HEK293 (cell line): ENCODE measurements at regions not wholly inside any gene's neighbourhood (a gene's known extent, or its start where the extent isn't known, plus 50 kb on each side); places are given as distances from the start of the nearest gene placed in this dataset.

Experiments
- CTCF ChIA-PET: fragments of 350-600 bp; formaldehyde crosslinking; extraction: SDS; loops from one replicate; lab custom pipeline; 2021; ENCODE audit warnings: antibody characterized with exemption; lab: Yijun Ruan, JAX
- POLR2A ChIA-PET: fragments of 300-600 bp; formaldehyde crosslinking; extraction: SDS; loops from one replicate; lab custom pipeline; 2020; ENCODE audit warnings: antibody characterized with exemption, inconsistent platforms; lab: Yijun Ruan, JAX
- H3K27ac ChIP-seq: fragments of 200-500 bp; sonication (Bioruptor generic); 2 replicates; pipeline ENCODE4 v1.5.1; 2014; ENCODE audit warnings: low read depth, low read length, control low read depth, inconsistent platforms; ENCODE audit errors: extremely low read depth
- H3K36me3 ChIP-seq, 2 experiments: fragments of 200-500 bp in 1 of 2; sonication (Bioruptor generic) in 1 of 2; 1 replicate in 1 of 2; 2 replicates in 1 of 2; pipeline ENCODE4 v1.5.1; 2014 to 2017; ENCODE audit warnings: inconsistent platforms in 2 of 2, low read length in 2 of 2; ENCODE audit not compliant: control insufficient read depth in 2 of 2, insufficient read depth in 1 of 2
- H3K4me1 ChIP-seq: fragments of 200-500 bp; sonication (Bioruptor generic); 2 replicates; pipeline ENCODE4 v1.5.1; 2014; ENCODE audit warnings: mild to moderate bottlenecking, low read length, inconsistent platforms; ENCODE audit not compliant: control insufficient read depth, insufficient read depth
- H3K4me3 ChIP-seq: 2 replicates; pipeline ENCODE4 v1.5.1; 2011; ENCODE audit warnings: low read depth, mild to moderate bottlenecking, control low read depth, low read length, moderate library complexity
- H3K9me3 ChIP-seq: fragments of 200-500 bp; sonication (Bioruptor generic); 2 replicates; pipeline ENCODE4 v1.5.1; 2014; ENCODE audit warnings: low read depth, low read length, inconsistent platforms; ENCODE audit not compliant: control insufficient read depth, insufficient read depth
- FEZF1 ChIP-seq: fragments of 450-650 bp; formaldehyde crosslinking; IDR thresholded peaks from 2 replicates; pipeline ENCODE4 v1.5.1; 2016; ENCODE audit warnings: missing biosample characterization, missing genetic modification characterization
- REST ChIP-seq: fragments of 450-650 bp; formaldehyde crosslinking; IDR thresholded peaks from 2 replicates; pipeline ENCODE4 v1.5.1; 2016; ENCODE audit warnings: missing biosample characterization, missing genetic modification characterization
- ZBTB44 ChIP-seq: fragments of 450-650 bp; IDR thresholded peaks from 2 replicates; pipeline ENCODE4 v1.5.1; 2018; ENCODE audit warnings: missing biosample characterization, mild to moderate bottlenecking, missing genetic modification characterization
- ZBTB7A ChIP-seq: fragments of 450-650 bp; formaldehyde crosslinking; IDR thresholded peaks from 2 replicates; pipeline ENCODE4 v1.5.1; 2016; ENCODE audit warnings: low read depth, missing biosample characterization, missing genetic modification characterization
- ZEB2 ChIP-seq: fragments of 450-650 bp; formaldehyde crosslinking; IDR thresholded peaks from 2 replicates; pipeline ENCODE4 v1.5.1; 2016; ENCODE audit warnings: missing biosample characterization, missing genetic modification characterization
- ZNF10 ChIP-seq: fragments of 450-650 bp; formaldehyde crosslinking; IDR thresholded peaks from 2 replicates; pipeline ENCODE4 v1.5.1; 2017; ENCODE audit warnings: missing biosample characterization, missing genetic modification characterization
- ZNF112 ChIP-seq: fragments of 450-650 bp; formaldehyde crosslinking; IDR thresholded peaks from 2 replicates; pipeline ENCODE4 v1.5.0; 2017; ENCODE audit warnings: missing biosample characterization, missing genetic modification characterization
- ZNF140 ChIP-seq: fragments of 450-650 bp; formaldehyde crosslinking; IDR thresholded peaks from 2 replicates; pipeline ENCODE4 v1.5.1; 2016; ENCODE audit warnings: missing biosample characterization, missing genetic modification characterization
- ZNF16 ChIP-seq: fragments of 450-650 bp; formaldehyde crosslinking; IDR thresholded peaks from 2 replicates; pipeline ENCODE4 v1.5.1; 2016; ENCODE audit warnings: low read depth, missing biosample characterization, missing genetic modification characterization
- ZNF26 ChIP-seq: fragments of 450-650 bp; formaldehyde crosslinking; IDR thresholded peaks from 2 replicates; pipeline ENCODE4 v1.5.1; 2016; ENCODE audit warnings: missing biosample characterization, missing genetic modification characterization
- ZNF311 ChIP-seq: fragments of 450-650 bp; formaldehyde crosslinking; IDR thresholded peaks from 2 replicates; pipeline ENCODE4 v1.5.1; 2017; ENCODE audit warnings: missing biosample characterization, missing genetic modification characterization, borderline replicate concordance
- ZNF324 ChIP-seq: fragments of 450-650 bp; formaldehyde crosslinking; IDR thresholded peaks from 2 replicates; pipeline ENCODE4 v1.5.1; 2016; ENCODE audit warnings: missing biosample characterization, missing genetic modification characterization
- ZNF48 ChIP-seq: fragments of 450-650 bp; formaldehyde crosslinking; IDR thresholded peaks from 2 replicates; pipeline ENCODE4 v1.5.1; 2016; ENCODE audit warnings: missing biosample characterization, missing genetic modification characterization
- ZNF488 ChIP-seq: fragments of 450-650 bp; formaldehyde crosslinking; IDR thresholded peaks from 2 replicates; pipeline ENCODE4 v1.5.1; 2016; ENCODE audit warnings: missing biosample characterization, missing genetic modification characterization
- ZNF530 ChIP-seq: fragments of 450-650 bp; formaldehyde crosslinking; IDR thresholded peaks from 2 replicates; pipeline ENCODE4 v1.5.1; 2016; ENCODE audit warnings: low read depth, missing biosample characterization, missing genetic modification characterization
- ZNF558 ChIP-seq: fragments of 450-650 bp; formaldehyde crosslinking; IDR thresholded peaks from 2 replicates; pipeline ENCODE4 v1.5.1; 2016; ENCODE audit warnings: missing biosample characterization, missing genetic modification characterization
- ZNF629 ChIP-seq: fragments of 450-650 bp; formaldehyde crosslinking; IDR thresholded peaks from 2 replicates; pipeline ENCODE4 v1.5.1; 2017; ENCODE audit warnings: missing biosample characterization, missing genetic modification characterization
- ZNF701 ChIP-seq: fragments of 450-650 bp; formaldehyde crosslinking; IDR thresholded peaks from 2 replicates; pipeline ENCODE4 v1.5.1; 2016; ENCODE audit warnings: missing biosample characterization, missing genetic modification characterization
- ZSCAN18 ChIP-seq: fragments of 450-650 bp; formaldehyde crosslinking; IDR thresholded peaks from 2 replicates; pipeline ENCODE4 v1.5.1; 2016; ENCODE audit warnings: missing biosample characterization, missing genetic modification characterization
- ZSCAN30 ChIP-seq: fragments of 450-650 bp; IDR thresholded peaks from 2 replicates; pipeline ENCODE4 v1.5.1; 2018; ENCODE audit warnings: missing biosample characterization, mild to moderate bottlenecking, missing genetic modification characterization, moderate library complexity

GRCh38 chr3:118298133-118298532 is 736.5 kb downstream of the IGSF11 start:
- TF ChIP-seq ZSCAN30 (tag by site-specific recombination) (no peak), ZEB2 (tag by site-specific recombination) (no peak), ZNF701 (tag by site-specific recombination) (no peak), FEZF1 (tag by site-specific recombination) (no peak), ZNF311 (no peak), ZNF26 (tag by site-specific recombination) (no peak), ZNF10 (no peak), ZBTB44 (tag by site-specific recombination) (no peak), REST (tag by site-specific recombination) (no peak), ZNF324 (no peak), ZNF112 (tag by site-specific recombination) (no peak), ZBTB7A (tag by site-specific recombination) (no peak), ZNF140 (tag by site-specific recombination) (no peak), ZNF530 (tag by site-specific recombination) (no peak), ZSCAN18 (no peak), ZNF629 (no peak), ZNF558 (no peak), ZNF48 (tag by site-specific recombination) (no peak), ZNF488 (tag by site-specific recombination) (no peak), ZNF16 (tag by site-specific recombination) (no peak)
- Histone ChIP-seq H3K4me3 (no peak overlapping the region), H3K4me1 (no peaks in the 10 kb centered on the region), H3K36me3 (no peaks in the 10 kb centered on the region), H3K9me3 (no peaks in the 10 kb centered on the region), H3K27ac (no peak overlapping the region)
- ChIA-PET POLR2A (no interaction called here), CTCF (no interaction called here)
